Neural progenitor cell (in vitro differentiated cells): ENCODE measurements at regions not wholly inside any gene's neighbourhood (a gene's known extent, or its start where the extent isn't known, plus 50 kb on each side); places are given as distances from the start of the nearest gene placed in this dataset.
"Not testable (repeated sequence)": the region's sequence is repeated elsewhere in the genome, so short reads cannot be mapped to it uniquely, and the experiment has no call there.

ENCODE experiments used
- DNase-seq: peaks from one replicate; pipeline ENCODE4 v3.0.0-alpha.2; 2016; ENCODE audit warnings: low spot score
- H2AFZ ChIP-seq: fragments of 200-600 bp; sonication (generic); replicated peaks from 2 replicates; pipeline ENCODE4 v1.6.1; 2016; ENCODE audit warnings: antibody characterized with exemption
- H3F3A ChIP-seq: fragments of 200-600 bp; sonication (generic); 2 replicates; pipeline ENCODE4 v1.6.1; 2016; ENCODE audit warnings: antibody characterized with exemption, low read depth
- H3K27ac ChIP-seq: fragments of 200-600 bp; sonication (generic); 2 replicates; pipeline ENCODE4 v1.5.1; 2016; ENCODE audit warnings: mild to moderate bottlenecking
- H3K27me3 ChIP-seq: fragments of 200-600 bp; sonication (generic); 2 replicates; pipeline ENCODE4 v1.6.1; 2016; ENCODE audit warnings: mild to moderate bottlenecking, moderate library complexity
- H3K36me3 ChIP-seq: fragments of 200-600 bp; sonication (generic); 2 replicates; pipeline ENCODE4 v1.5.1; 2016
- H3K4me1 ChIP-seq: fragments of 200-600 bp; sonication (generic); 2 replicates; pipeline ENCODE4 v1.6.1; 2016; ENCODE audit warnings: mixed run types
- H3K4me2 ChIP-seq: fragments of 200-600 bp; sonication (generic); 2 replicates; pipeline ENCODE4 v1.6.1; 2016
- H3K4me3 ChIP-seq: fragments of 200-600 bp; sonication (generic); 2 replicates; pipeline ENCODE4 v1.5.1; 2016
- H3K79me2 ChIP-seq: fragments of 200-600 bp; sonication (generic); 2 replicates; pipeline ENCODE4 v1.6.1; 2016; ENCODE audit warnings: low read depth
- H3K9ac ChIP-seq: fragments of 200-600 bp; sonication (generic); 2 replicates; pipeline ENCODE4 v1.6.1; 2016
- H3K9me3 ChIP-seq: fragments of 200-600 bp; sonication (generic); 2 replicates; pipeline ENCODE4 v1.5.1; 2016; ENCODE audit warnings: low read depth
- H4K20me1 ChIP-seq: fragments of 200-600 bp; sonication (generic); 2 replicates; pipeline ENCODE4 v1.6.1; 2016; ENCODE audit warnings: low read depth
- H3K27ac Mint-ChIP-seq: 3 replicates; pipeline ENCODE4 v1.8.0; 2021; ENCODE audit warnings: mixed read lengths
- H3K27me3 Mint-ChIP-seq: 2 replicates; pipeline ENCODE4 v1.8.0; 2022; ENCODE audit warnings: low read depth, mild to moderate bottlenecking, inconsistent platforms, moderate library complexity, mixed read lengths; ENCODE audit not compliant: insufficient read depth
- H3K36me3 Mint-ChIP-seq: 3 replicates; pipeline ENCODE4 v1.8.0; 2021; ENCODE audit warnings: mixed read lengths
- H3K4me1 Mint-ChIP-seq: 3 replicates; pipeline ENCODE4 v1.8.0; 2021; ENCODE audit warnings: mixed read lengths
- H3K4me3 Mint-ChIP-seq: 3 replicates; pipeline ENCODE4 v1.8.0; 2021; ENCODE audit warnings: mild to moderate bottlenecking, moderate library complexity, mixed read lengths
- H3K9me3 Mint-ChIP-seq: 3 replicates; pipeline ENCODE4 v1.8.0; 2020; ENCODE audit warnings: mixed read lengths
- EZH2 ChIP-seq: fragments of 200-600 bp; sonication (generic); IDR thresholded peaks from 2 replicates; pipeline ENCODE4 v1.6.1; 2017; ENCODE audit warnings: antibody characterized with exemption, mild to moderate bottlenecking, moderate library complexity
- EZH2phosphoT487 ChIP-seq: fragments of 200-600 bp; sonication (generic); IDR thresholded peaks from 2 replicates; pipeline ENCODE4 v1.6.1; 2017; ENCODE audit warnings: antibody characterized with exemption
- TF ChIP-seq, protein P1 (sequence below): fragments of 200-600 bp; sonication (generic); IDR thresholded peaks from 2 replicates; pipeline ENCODE4 v1.5.1; 2017; ENCODE audit warnings: antibody characterized with exemption, mild to moderate bottlenecking

DNA sequence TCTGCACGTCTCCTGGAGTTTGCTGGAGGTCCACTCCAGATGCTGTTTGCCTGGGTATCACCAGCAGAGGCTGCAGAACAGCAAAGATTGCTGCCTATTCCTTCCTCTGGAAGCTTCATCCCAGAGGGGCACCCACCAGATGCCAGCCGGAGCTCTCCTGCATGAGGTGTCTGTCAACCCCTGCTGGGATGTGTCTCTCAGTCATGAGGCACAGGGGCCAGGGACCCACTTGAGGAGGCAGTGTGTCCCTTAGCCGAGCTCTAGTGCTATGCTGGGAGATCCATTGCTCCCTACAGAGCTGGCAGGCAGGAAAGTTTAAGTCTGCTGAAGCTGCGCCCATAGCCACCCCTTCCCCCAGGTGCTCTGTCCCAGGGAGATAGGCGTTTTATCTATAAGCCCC lies 178.3 kb upstream of the KCNH7 start:
- H3K27me3 ChIP-seq, H3K79me2 ChIP-seq, DNase-seq, H3K4me3 ChIP-seq, H3K36me3 Mint-ChIP-seq, H3K9ac ChIP-seq, H3K4me2 ChIP-seq, H3K4me1 Mint-ChIP-seq, H4K20me1 ChIP-seq, H3K27ac ChIP-seq, H3K4me3 Mint-ChIP-seq, H3K4me1 ChIP-seq, H3K27me3 Mint-ChIP-seq, H3F3A ChIP-seq, H3K9me3 ChIP-seq, H3K36me3 ChIP-seq, H3K27ac Mint-ChIP-seq: not testable (repeated sequence)
- H2AFZ ChIP-seq: peak overlapping the region; percentile 76
- peaks cover 13% of the 10 kb centered on the region for H3K9me3 Mint-ChIP-seq

DNA sequence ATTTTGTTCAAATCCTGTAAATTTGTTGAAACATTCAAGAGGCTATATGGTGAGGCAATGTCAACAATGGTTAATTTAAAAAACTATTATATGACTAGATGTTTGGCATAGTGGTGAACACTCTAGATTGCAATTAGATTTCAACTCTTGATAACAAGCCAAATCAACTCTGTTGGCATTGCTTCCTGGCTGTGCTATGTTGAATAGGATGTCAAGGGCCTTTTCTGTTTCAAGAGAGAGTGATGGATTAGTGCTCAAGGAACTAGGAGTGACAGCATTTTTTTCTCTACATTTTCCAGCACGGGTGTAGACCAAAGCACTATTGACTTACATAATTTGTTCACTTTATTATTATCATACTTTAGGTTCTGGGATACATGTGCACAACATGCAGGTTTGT lies 172.4 kb upstream of the KCNH7 start:
- DNase-seq: no peak
- Histone ChIP-seq H3K9ac (no peak overlapping the region), H3K4me3 (no peak overlapping the region), H3K4me1 (no peaks in the 10 kb centered on the region), H4K20me1 (no peaks in the 10 kb centered on the region), H3K36me3 (no peaks in the 10 kb centered on the region), H3K9me3 (no peaks in the 10 kb centered on the region), H3K27ac (no peak overlapping the region), H3F3A (no peaks in the 10 kb centered on the region), H3K27me3 (no peaks in the 10 kb centered on the region), H3K4me2 (no peak overlapping the region), H2AFZ (no peak overlapping the region), H3K79me2 (no peaks in the 10 kb centered on the region)
- Mint-ChIP-seq H3K4me1 (no peaks in the 10 kb centered on the region), H3K27ac (no peak overlapping the region), H3K27me3 (no peaks in the 10 kb centered on the region), H3K9me3 (peaks cover 12% of the 10 kb centered on the region), H3K4me3 (no peak overlapping the region), H3K36me3 (no peaks in the 10 kb centered on the region)
- TF ChIP-seq, protein P1, sequence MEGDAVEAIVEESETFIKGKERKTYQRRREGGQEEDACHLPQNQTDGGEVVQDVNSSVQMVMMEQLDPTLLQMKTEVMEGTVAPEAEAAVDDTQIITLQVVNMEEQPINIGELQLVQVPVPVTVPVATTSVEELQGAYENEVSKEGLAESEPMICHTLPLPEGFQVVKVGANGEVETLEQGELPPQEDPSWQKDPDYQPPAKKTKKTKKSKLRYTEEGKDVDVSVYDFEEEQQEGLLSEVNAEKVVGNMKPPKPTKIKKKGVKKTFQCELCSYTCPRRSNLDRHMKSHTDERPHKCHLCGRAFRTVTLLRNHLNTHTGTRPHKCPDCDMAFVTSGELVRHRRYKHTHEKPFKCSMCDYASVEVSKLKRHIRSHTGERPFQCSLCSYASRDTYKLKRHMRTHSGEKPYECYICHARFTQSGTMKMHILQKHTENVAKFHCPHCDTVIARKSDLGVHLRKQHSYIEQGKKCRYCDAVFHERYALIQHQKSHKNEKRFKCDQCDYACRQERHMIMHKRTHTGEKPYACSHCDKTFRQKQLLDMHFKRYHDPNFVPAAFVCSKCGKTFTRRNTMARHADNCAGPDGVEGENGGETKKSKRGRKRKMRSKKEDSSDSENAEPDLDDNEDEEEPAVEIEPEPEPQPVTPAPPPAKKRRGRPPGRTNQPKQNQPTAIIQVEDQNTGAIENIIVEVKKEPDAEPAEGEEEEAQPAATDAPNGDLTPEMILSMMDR: no peak
- TF ChIP-seq EZH2: no peak
- TF ChIP-seq EZH2phosphoT487: no peak

DNA sequence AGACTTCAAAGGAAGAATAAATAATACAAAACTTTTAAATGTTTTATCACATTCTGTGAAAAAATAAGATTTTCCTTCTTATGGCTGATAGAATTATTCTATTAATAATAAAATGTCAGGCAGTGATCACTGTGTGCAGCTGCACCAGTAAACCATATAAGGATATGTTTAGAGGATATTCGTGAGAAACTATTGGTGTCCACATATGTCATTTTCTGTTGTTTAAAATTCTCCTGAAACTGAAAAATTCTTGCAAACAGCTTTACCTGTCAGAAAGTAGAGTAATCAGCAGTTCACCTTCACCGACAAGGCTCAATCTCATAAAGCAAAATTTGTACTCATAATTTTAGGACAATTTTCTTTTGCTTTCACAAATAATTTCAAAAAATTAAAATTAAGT lies 170.1 kb upstream of the KCNH7 start:
- no peak overlapping the region for H2AFZ ChIP-seq

DNA sequence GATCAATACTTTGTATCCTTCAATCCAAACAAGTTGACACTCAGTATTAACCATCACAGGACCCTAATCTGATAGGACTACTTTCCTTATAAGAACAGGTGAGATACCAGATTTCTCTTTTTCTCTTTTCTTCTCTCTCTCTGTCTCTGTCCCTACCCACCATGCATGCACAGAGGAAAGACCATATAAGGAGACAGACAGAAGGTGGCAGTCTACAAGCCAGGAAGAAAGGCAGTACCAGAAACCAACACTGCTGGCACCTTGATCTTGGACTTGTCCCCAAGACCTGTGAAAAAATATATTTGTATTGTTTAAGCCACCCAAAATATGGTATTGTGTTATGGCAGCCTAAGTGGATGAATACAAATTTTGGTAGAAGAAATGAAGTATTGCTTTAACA lies 156.2 kb upstream of the KCNH7 start:
- no peak for DNase-seq
- Histone ChIP-seq H3F3A (no peaks in the 10 kb centered on the region), H3K4me2 (no peak overlapping the region), H3K79me2 (no peaks in the 10 kb centered on the region), H4K20me1 (no peaks in the 10 kb centered on the region), H3K4me3 (no peak overlapping the region), H3K9ac (no peak overlapping the region), H3K4me1 (no peaks in the 10 kb centered on the region), H3K36me3 (no peaks in the 10 kb centered on the region), H3K27me3 (no peaks in the 10 kb centered on the region), H2AFZ (no peak overlapping the region), H3K9me3 (no peaks in the 10 kb centered on the region), H3K27ac (no peak overlapping the region)
- no peak overlapping the region for H3K27ac Mint-ChIP-seq
- H3K27me3 Mint-ChIP-seq: no peaks in the 10 kb centered on the region
- TF ChIP-seq, protein P1: no peak
- no peak for TF ChIP-seq EZH2phosphoT487
- TF ChIP-seq EZH2: no peak
- H3K9me3 Mint-ChIP-seq: no peaks in the 10 kb centered on the region
- no peaks in the 10 kb centered on the region for H3K36me3 Mint-ChIP-seq
- H3K4me3 Mint-ChIP-seq: no peak overlapping the region
- no peaks in the 10 kb centered on the region for H3K4me1 Mint-ChIP-seq

More for the DNA sequence above, 170.1 kb upstream of the KCNH7 start:
- Histone ChIP-seq H4K20me1 (no peaks in the 10 kb centered on the region), H3K4me1 (no peaks in the 10 kb centered on the region), H3K36me3 (no peaks in the 10 kb centered on the region), H3F3A (no peaks in the 10 kb centered on the region), H3K9me3 (no peaks in the 10 kb centered on the region), H3K27me3 (no peaks in the 10 kb centered on the region), H3K9ac (no peak overlapping the region), H3K4me3 (no peak overlapping the region), H3K79me2 (no peaks in the 10 kb centered on the region), H3K27ac (no peak overlapping the region), H3K4me2 (no peak overlapping the region)
- Mint-ChIP-seq H3K4me3 (no peak overlapping the region), H3K27me3 (no peaks in the 10 kb centered on the region), H3K36me3 (no peaks in the 10 kb centered on the region), H3K27ac (no peak overlapping the region), H3K4me1 (no peaks in the 10 kb centered on the region), H3K9me3 (no peaks in the 10 kb centered on the region)
- TF ChIP-seq EZH2: no peak
- TF ChIP-seq, protein P1: no peak
- no peak for TF ChIP-seq EZH2phosphoT487
- DNase-seq: no peak
